ENCODE measurements at regions not wholly inside any gene's neighbourhood (a gene's known extent, or its start where the extent isn't known, plus 50 kb on each side); places are given as distances from the start of the nearest gene placed in this dataset.
"Not testable (repeated sequence)": the region's sequence is repeated elsewhere in the genome, so short reads cannot be mapped to it uniquely, and the experiment has no call there.

GRCh38 chr7:67857698-67858097 is 861.1 kb downstream of the TYW1 start:
- no peak for DNase-seq

GRCh38 chr7:67858931-67859330 is 862.3 kb downstream of the TYW1 start:
- DNase-seq, result no peak

- DNase-seq, result no peak
Observed at GRCh38 chr7:67863911-67864310, 867.3 kb downstream of the TYW1 start.

GRCh38 chr7:67866054-67866453 is 869.4 kb downstream of the TYW1 start:
- DNase-seq, result no peak

GRCh38 chr7:67866812-67867211 is 870.2 kb downstream of the TYW1 start:
- no peak for DNase-seq

GRCh38 chr7:67870396-67870795 is 873.8 kb downstream of the TYW1 start:
- DNase-seq, result no peak

GRCh38 chr7:67875558-67875957 is 878.9 kb downstream of the TYW1 start:
- no peak for DNase-seq

- no peak for DNase-seq
Observed at GRCh38 chr7:67878808-67879207, 882.2 kb downstream of the TYW1 start.

GRCh38 chr7:67882843-67883242 is 886.2 kb downstream of the TYW1 start:
- DNase-seq, result no peak

GRCh38 chr7:67890316-67890715 is 893.7 kb downstream of the TYW1 start:
- no peak for DNase-seq

GRCh38 chr7:67894746-67895145 is 898.1 kb downstream of the TYW1 start:
- DNase-seq, result no peak

- no peak for DNase-seq
Observed at GRCh38 chr7:67896721-67897120, 900.1 kb downstream of the TYW1 start.

- DNase-seq, result no peak
Observed at GRCh38 chr7:67900456-67900855, 903.8 kb downstream of the TYW1 start.

- DNase-seq, result no peak
Observed at GRCh38 chr7:67901808-67902480, 905.3 kb downstream of the TYW1 start.

- DNase-seq, result no peak
Observed at GRCh38 chr7:67907792-67908191, 911.2 kb downstream of the TYW1 start.

- no peak for DNase-seq
Observed at GRCh38 chr7:67912437-67912836, 915.8 kb downstream of the TYW1 start.

- DNase-seq, result no peak
Observed at GRCh38 chr7:67913604-67914003, 917.0 kb downstream of the TYW1 start.

GRCh38 chr7:67916111-67916510 is 919.5 kb downstream of the TYW1 start:
- not testable (repeated sequence) for DNase-seq

GRCh38 chr7:67916571-67917436 is 920.2 kb downstream of the TYW1 start:
- no peak for DNase-seq

- DNase-seq, result no peak
Observed at GRCh38 chr7:67917437-67917755, 920.8 kb downstream of the TYW1 start.

GRCh38 chr7:67918158-67918557 is 921.5 kb downstream of the TYW1 start:
- no peak for DNase-seq

- DNase-seq, result no peak
Observed at GRCh38 chr7:67923286-67923685, 926.7 kb downstream of the TYW1 start.

- no peak for DNase-seq
Observed at GRCh38 chr7:67928141-67928540, 931.5 kb downstream of the TYW1 start.

GRCh38 chr7:67936447-67936846 is 939.8 kb downstream of the TYW1 start:
- DNase-seq, result not testable (repeated sequence)

- DNase-seq, result no peak
Observed at GRCh38 chr7:67940400-67940799, 943.8 kb downstream of the TYW1 start.
